ENCODE measurements at regions not wholly inside any gene's neighbourhood (a gene's known extent, or its start where the extent isn't known, plus 50 kb on each side); places are given as distances from the start of the nearest gene placed in this dataset.

- no peaks in the 10 kb centered on the region for H3K27me3 ChIP-seq (ENCODE audit: control insufficient read depth in 2 of 2, insufficient read depth in 2 of 2, low read length in 2 of 2)
- DNase-seq (ENCODE audit: low read depth, low spot score) (no peak), FAIRE-seq (no peak)
- intact Hi-C loops (cut with micrococcal nuclease) = no loop called here
- no peaks in the 10 kb centered on the region for H4K20me1 ChIP-seq (replicated peaks; ENCODE audit: control insufficient read depth, extremely low read depth, insufficient read depth, low read length)
- POLR2A ChIA-PET = no interaction called here
- no TSS peak for BruUV-seq (replicated peaks)
- no peaks in the 10 kb centered on the region for H3K4me1 ChIP-seq (ENCODE audit: control insufficient read depth, extremely low read depth, insufficient read depth, low read length)
- no peaks in the 10 kb centered on the region for H3K9me1 ChIP-seq (replicated peaks; ENCODE audit: control insufficient read depth, extremely low read depth, insufficient read depth, low read length)
- no peak overlapping the region for H3K9ac ChIP-seq (replicated peaks; ENCODE audit: extremely low read depth, insufficient read depth, low read length)
- no peaks in the 10 kb centered on the region for H3K36me3 ChIP-seq (ENCODE audit: control insufficient read depth in 2 of 2, extremely low read depth in 1 of 2, insufficient read depth in 2 of 2, low read length in 2 of 2)
- H3K4me3 ChIP-seq (replicated peaks in 1 of 3; ENCODE audit: insufficient read depth in 1 of 3, low read depth in 1 of 3, low read length in 3 of 3) = no peak overlapping the region
- H3K9me3 ChIP-seq (replicated peaks; ENCODE audit: control insufficient read depth, insufficient read depth, low read length) = no peaks in the 10 kb centered on the region
- TF ChIP-seq POLR2A (IDR thresholded peaks at IDR 0.05; ENCODE audit: low read depth, low read length) = no peak
- TF ChIP-seq FOS (IDR thresholded peaks at IDR 0.05; ENCODE audit: borderline replicate concordance, insufficient read depth, low read length) = no peak
- H2AFZ ChIP-seq (ENCODE audit: low read depth, low read length) = no peak overlapping the region
- no peaks in the 10 kb centered on the region for H3K79me2 ChIP-seq (ENCODE audit: control insufficient read depth, insufficient read depth, low read length)
- dilution Hi-C loops (cut with MboI; ENCODE audit: extremely low pct_ligation_motif_present, low sequenced_read_pairs) = no loop called here
- H3K4me2 ChIP-seq (ENCODE audit: insufficient read depth, low read length) = no peak overlapping the region
- H3K27ac ChIP-seq (ENCODE audit: insufficient read depth, low read depth, low read length) = no peak overlapping the region
- CTCF ChIA-PET = interaction anchor here (1.0 to 1.5 kb wide), 4 partner anchors 8 to 520 kb away, joined by 3 to 4 read pairs (median 3); no protein-coding TSS in a partner anchor
These were observed 205.3 kb upstream of the HDAC9 start for GRCh38 chr7:18290223-18290622.

- ChIA-PET CTCF (interaction anchor here (1.1 to 1.5 kb wide), 3 partner anchors 8 to 77 kb away, joined by 3 read pairs; no protein-coding TSS in a partner anchor), POLR2A (no interaction called here)
- Histone ChIP-seq H3K9me3 (replicated peaks; ENCODE audit: control insufficient read depth, insufficient read depth, low read length) (no peaks in the 10 kb centered on the region), H3K9me1 (replicated peaks; ENCODE audit: control insufficient read depth, extremely low read depth, insufficient read depth, low read length) (no peaks in the 10 kb centered on the region), H3K36me3 (ENCODE audit: control insufficient read depth in 2 of 2, extremely low read depth in 1 of 2, insufficient read depth in 2 of 2, low read length in 2 of 2) (no peaks in the 10 kb centered on the region), H3K4me2 (ENCODE audit: insufficient read depth, low read length) (no peak overlapping the region), H3K4me1 (ENCODE audit: control insufficient read depth, extremely low read depth, insufficient read depth, low read length) (no peaks in the 10 kb centered on the region), H3K27me3 (ENCODE audit: control insufficient read depth in 2 of 2, insufficient read depth in 2 of 2, low read length in 2 of 2) (no peaks in the 10 kb centered on the region), H4K20me1 (replicated peaks; ENCODE audit: control insufficient read depth, extremely low read depth, insufficient read depth, low read length) (no peaks in the 10 kb centered on the region), H3K27ac (ENCODE audit: insufficient read depth, low read depth, low read length) (no peak overlapping the region), H3K9ac (replicated peaks; ENCODE audit: extremely low read depth, insufficient read depth, low read length) (no peak overlapping the region), H2AFZ (ENCODE audit: low read depth, low read length) (no peak overlapping the region), H3K4me3 (replicated peaks in 1 of 3; ENCODE audit: insufficient read depth in 1 of 3, low read depth in 1 of 3, low read length in 3 of 3) (no peak overlapping the region), H3K79me2 (ENCODE audit: control insufficient read depth, insufficient read depth, low read length) (no peaks in the 10 kb centered on the region)
- no peak for DNase-seq (ENCODE audit: low read depth, low spot score)
- FAIRE-seq = no peak
- no TSS peak for BruUV-seq (replicated peaks)
- dilution Hi-C loops (cut with MboI; ENCODE audit: extremely low pct_ligation_motif_present, low sequenced_read_pairs) (no loop called here), intact Hi-C loops (cut with micrococcal nuclease) (no loop called here)
- TF ChIP-seq JUN (IDR thresholded peaks at IDR 0.05; ENCODE audit: borderline replicate concordance, insufficient read depth, insufficient read length, low read depth) = no peak
- TF ChIP-seq EZH2 (IDR thresholded peaks at IDR 0.05; ENCODE audit: borderline replicate concordance, low read depth, low read length, severe bottlenecking) = no peak
- TF ChIP-seq GATA2 (IDR thresholded peaks at IDR 0.05; ENCODE audit: insufficient read depth, insufficient read length, low read depth, low read length) = no peak
- no peak for TF ChIP-seq FOS (IDR thresholded peaks at IDR 0.05; ENCODE audit: borderline replicate concordance, insufficient read depth, low read length)
- no peak for TF ChIP-seq MYC (IDR thresholded peaks at IDR 0.05; ENCODE audit: low read depth, low read length)
- TF ChIP-seq CTCF (IDR thresholded peaks at IDR 0.05; ENCODE audit: extremely low read depth in 1 of 2, insufficient read depth in 1 of 2, low read depth in 1 of 2, low read length in 2 of 2) = no peak
- no peak for TF ChIP-seq POLR2A (IDR thresholded peaks at IDR 0.05; ENCODE audit: low read depth, low read length)
- TF ChIP-seq POLR2AphosphoS5 (IDR thresholded peaks at IDR 0.05; ENCODE audit: insufficient read depth, low read depth, low read length) = no peak
These were observed 204.7 kb upstream of the HDAC9 start for GRCh38 chr7:18290865-18291264.

Data from endothelial cell of umbilical vein (primary cell).